H1 (cell line): ENCODE measurements at regions not wholly inside any gene's neighbourhood (a gene's known extent, or its start where the extent isn't known, plus 50 kb on each side); places are given as distances from the start of the nearest gene placed in this dataset.

ENCODE experiments used
- CEBPB ChIP-seq: IDR thresholded peaks from 2 replicates; pipeline ENCODE4 v1.6.1; 2012; ENCODE audit warnings: low read depth, low read length
- CTCF ChIP-seq, 3 experiments: IDR thresholded peaks; 1 replicate in 2 of 3; 2 replicates in 1 of 3; pipeline versions ENCODE4 v1.5.1 to v1.6.1; 2011; ENCODE audit warnings: low read length in 3 of 3, mild to moderate bottlenecking in 3 of 3, inconsistent platforms in 2 of 3, low read depth in 1 of 3, moderate library complexity in 1 of 3; ENCODE audit not compliant: insufficient read depth in 1 of 3; ENCODE audit errors: control extremely low read depth in 1 of 3
- EZH2 ChIP-seq: fragments of 200-600 bp; sonication (generic); IDR thresholded peaks from 2 replicates; pipeline ENCODE4 v1.7.1; 2012; ENCODE audit warnings: low read depth, mild to moderate bottlenecking, moderate library complexity, low read length, inconsistent platforms; ENCODE audit not compliant: severe bottlenecking
- MAFK ChIP-seq: IDR thresholded peaks from 2 replicates; pipeline ENCODE4 v1.6.1; 2012; ENCODE audit warnings: low read depth, mild to moderate bottlenecking, improper control_type of control experiment, low read length
- POLR2A ChIP-seq, 2 experiments: IDR thresholded peaks; 1 replicate in 1 of 2; 2 replicates in 1 of 2; pipeline ENCODE4 v1.6.1; 2011; ENCODE audit warnings: low read depth in 2 of 2, low read length in 2 of 2, mild to moderate bottlenecking in 2 of 2; ENCODE audit errors: control extremely low read depth in 1 of 2
- RBBP5 ChIP-seq: IDR thresholded peaks from 2 replicates; pipeline ENCODE4 v1.7.1; 2012; ENCODE audit warnings: low read depth, mild to moderate bottlenecking, inconsistent platforms, low read length, moderate library complexity, borderline replicate concordance
- SIN3A ChIP-seq, 2 experiments: IDR thresholded peaks in 1 of 2; conservative IDR thresholded peaks in 1 of 2; 2 replicates each; pipeline ENCODE4 v1.6.1; 2011 to 2012; ENCODE audit warnings: low read length in 2 of 2, improper control_type of control experiment in 1 of 2, low read depth in 1 of 2, mild to moderate bottlenecking in 1 of 2
- ZNF274 ChIP-seq: IDR thresholded peaks from 2 replicates; pipeline ENCODE4 v1.7.0; 2012; ENCODE audit warnings: low read length, borderline replicate concordance; ENCODE audit errors: extremely low read depth

- TF ChIP-seq CTCF (IDR thresholded peaks at IDR 0.05; ENCODE audit: control extremely low read depth in 1 of 3, insufficient read depth in 1 of 3, low read depth in 1 of 3, low read length in 3 of 3) (no peak), MAFK (no peak), EZH2 (no peak), SIN3A (conservative IDR thresholded peaks at IDR 0.05 in 1 of 2, IDR thresholded peaks at IDR 0.05 in 1 of 2; ENCODE audit: low read depth in 1 of 2, low read length in 2 of 2) (no peak), POLR2A (IDR thresholded peaks at IDR 0.05; ENCODE audit: control extremely low read depth in 1 of 2, low read depth in 2 of 2, low read length in 2 of 2) (no peak), RBBP5 (no peak), CEBPB (no peak), ZNF274 (no peak)
Measured at GRCh38 chr7:81873559-81873958, 103.7 kb upstream of the HGF start.
